GM12878 (cell line): ENCODE measurements at regions not wholly inside any gene's neighbourhood (a gene's known extent, or its start where the extent isn't known, plus 50 kb on each side); places are given as distances from the start of the nearest gene placed in this dataset.

ENCODE experiments used
- ATAC-seq: fragments of 200-7000 bp; cut with Tn5 transposase; 3 replicates; pipeline ENCODE4 v1.9.1; 2020; ENCODE audit warnings: mild to moderate bottlenecking, moderate library complexity
- BruUV-seq: library from RNA; stranded (reverse); fragments of 400-500 nt; replicated peaks from 2 replicates; lab custom pipeline; 2021; lab: Mats Ljungman, UMichigan
- CTCF ChIA-PET: fragments of 300-600 bp; sonication (Branson Sonifier 250); formaldehyde crosslinking; extraction: SDS; loops from one replicate; lab custom pipeline; 2021; ENCODE audit warnings: inconsistent platforms; lab: Yijun Ruan, JAX
- POLR2A ChIA-PET: fragments of 350-600 bp; formaldehyde crosslinking; extraction: SDS; loops from one replicate; lab custom pipeline; 2021; ENCODE audit warnings: inconsistent platforms; lab: Charles Lee
- RAD21 ChIA-PET: fragments of 300-600 bp; sonication (Branson Sonifier 250); formaldehyde crosslinking; loops from one replicate; lab custom pipeline; 2023; ENCODE audit warnings: antibody characterized with exemption; ENCODE audit not compliant: unreplicated experiment; lab: Charles Lee
- SMC1A ChIA-PET: fragments of 300-600 bp; sonication (Branson Sonifier 250); formaldehyde crosslinking; loops from one replicate; lab custom pipeline; 2023; ENCODE audit not compliant: unreplicated experiment, uncharacterized antibody; lab: Charles Lee
- DNase-seq: peaks from one replicate; pipeline ENCODE4 v3.0.0-alpha.2; 2011; ENCODE audit warnings: low read depth, low spot score
- FAIRE-seq: peaks from 3 replicates; lab custom pipeline; 2011; peaks lifted over from hg19 to GRCh38; lab: Jason Lieb, UNC
- H2AFZ ChIP-seq: 2 replicates; pipeline ENCODE4 v1.6.0; 2011; ENCODE audit warnings: low read depth, low read length, control low read depth; ENCODE audit not compliant: control insufficient read depth
- H3K27ac ChIP-seq: 2 replicates; pipeline ENCODE4 v1.5.1; 2011; ENCODE audit warnings: control low read depth; ENCODE audit not compliant: control insufficient read depth, insufficient read depth
- H3K27me3 ChIP-seq, 2 experiments: replicated peaks in 1 of 2; 2 replicates each; pipeline versions ENCODE4 v1.6.0 to v1.6.1; 2011; ENCODE audit warnings: low read length in 1 of 2; ENCODE audit not compliant: control insufficient read depth in 2 of 2, insufficient read depth in 2 of 2
- H3K36me3 ChIP-seq, 2 experiments: 2 replicates each; pipeline ENCODE4 v1.5.1; 2011; ENCODE audit warnings: low read length in 1 of 2; ENCODE audit not compliant: control insufficient read depth in 2 of 2, insufficient read depth in 2 of 2
- H3K4me1 ChIP-seq: 2 replicates; pipeline ENCODE4 v1.6.1; 2011; ENCODE audit warnings: mild to moderate bottlenecking, low read length, moderate library complexity, mixed read lengths; ENCODE audit not compliant: control insufficient read depth, insufficient read depth
- H3K4me2 ChIP-seq: 2 replicates; pipeline ENCODE4 v1.6.0; 2011; ENCODE audit warnings: control low read depth; ENCODE audit not compliant: control insufficient read depth, insufficient read depth
- H3K4me3 ChIP-seq: fragments of 200-600 bp; sonication (generic); 2 replicates; pipeline ENCODE4 v1.5.1; 2016
- H3K79me2 ChIP-seq: 2 replicates; pipeline ENCODE4 v1.6.0; 2011; ENCODE audit warnings: low read length; ENCODE audit not compliant: control insufficient read depth, insufficient read depth
- H3K9ac ChIP-seq: 2 replicates; pipeline ENCODE4 v1.8.0; 2011; ENCODE audit warnings: low read length, control low read depth, mixed read lengths; ENCODE audit not compliant: control insufficient read depth, insufficient read depth
- H3K9me3 ChIP-seq: replicated peaks from 3 replicates; pipeline ENCODE4 v1.5.1; 2011; ENCODE audit warnings: mild to moderate bottlenecking, low read length; ENCODE audit not compliant: control insufficient read depth, insufficient read depth
- H4K20me1 ChIP-seq: 2 replicates; pipeline ENCODE4 v1.6.0; 2011; ENCODE audit not compliant: control insufficient read depth, insufficient read depth
- ASH2L ChIP-seq: fragments of 300-600, 200-600 bp; sonication (generic); IDR thresholded peaks from 2 replicates; pipeline ENCODE4 v1.6.1; 2017; ENCODE audit warnings: low read depth, mild to moderate bottlenecking, borderline replicate concordance
- BRCA1 ChIP-seq: IDR thresholded peaks from 2 replicates; pipeline ENCODE4 v1.6.1; 2011; ENCODE audit warnings: low read depth, low read length, improper control_type of control experiment
- CREB1 ChIP-seq: IDR thresholded peaks from 2 replicates; pipeline ENCODE4 v1.6.1; 2012; ENCODE audit warnings: low read depth, mild to moderate bottlenecking, inconsistent platforms
- CUX1 ChIP-seq: IDR thresholded peaks from 2 replicates; pipeline ENCODE4 v1.6.1; 2012; ENCODE audit warnings: improper control_type of control experiment, low read depth, low read length; ENCODE audit not compliant: insufficient replicate concordance
- IRF3 ChIP-seq: fragments of 450-650 bp; IDR thresholded peaks from 2 replicates; pipeline ENCODE4 v1.6.1; 2014; ENCODE audit warnings: mild to moderate bottlenecking
- NR2F1 ChIP-seq: fragments of 450-650 bp; conservative IDR thresholded peaks from 2 replicates; pipeline ENCODE4 v1.6.1; 2017; ENCODE audit warnings: mild to moderate bottlenecking
- RB1 ChIP-seq: fragments of 450-650 bp; formaldehyde crosslinking; IDR thresholded peaks from 2 replicates; pipeline ENCODE4 v1.6.1; 2017; ENCODE audit warnings: mild to moderate bottlenecking, borderline replicate concordance
- SREBF1 ChIP-seq: IDR thresholded peaks from 2 replicates; pipeline ENCODE4 v1.6.1; 2012; ENCODE audit warnings: mild to moderate bottlenecking, low read length
- ZNF207 ChIP-seq: fragments of 450-650 bp; IDR thresholded peaks from 2 replicates; pipeline ENCODE4 v1.6.1; 2014; ENCODE audit warnings: antibody characterized with exemption, mild to moderate bottlenecking, borderline replicate concordance
- ZSCAN29 ChIP-seq: fragments of 450-650 bp; IDR thresholded peaks from 2 replicates; pipeline ENCODE4 v1.6.1; 2017; ENCODE audit warnings: mild to moderate bottlenecking, moderate library complexity
- WGBS: methylation state at CpG from one replicate; pipeline ENCODE4 v1.1.6; 2016; ENCODE audit warnings: low lambda C conversion rate; ENCODE audit not compliant: insufficient replicate concordance, insufficient coverage; ENCODE audit errors: missing lambda C conversion rate; 5-methylcytosine and 5-hydroxymethylcytosine counted together
- in situ Hi-C: fragments of 300-500 bp; cut with MboI; formaldehyde crosslinking; loops from 9 replicates; pipeline ENCODE4 v1.14.3; 2018; ENCODE audit warnings: mixed read lengths
- intact Hi-C: fragments of 100-400 bp; cut with micrococcal nuclease; formaldehyde crosslinking; loops from one replicate; pipeline ENCODE4 v1.14.2; 2022; ENCODE audit not compliant: unreplicated experiment
- TF ChIP-seq, protein P1 (sequence below): fragments of 450-650 bp; IDR thresholded peaks from 2 replicates; pipeline ENCODE4 v1.6.1; 2018; ENCODE audit warnings: borderline replicate concordance, mild to moderate bottlenecking; ENCODE audit not compliant: partially characterized antibody
- TF ChIP-seq, protein P2 (sequence below): fragments of 450-650 bp; conservative IDR thresholded peaks from 2 replicates; pipeline ENCODE4 v1.6.1; 2017; ENCODE audit warnings: mild to moderate bottlenecking, moderate library complexity

DNA sequence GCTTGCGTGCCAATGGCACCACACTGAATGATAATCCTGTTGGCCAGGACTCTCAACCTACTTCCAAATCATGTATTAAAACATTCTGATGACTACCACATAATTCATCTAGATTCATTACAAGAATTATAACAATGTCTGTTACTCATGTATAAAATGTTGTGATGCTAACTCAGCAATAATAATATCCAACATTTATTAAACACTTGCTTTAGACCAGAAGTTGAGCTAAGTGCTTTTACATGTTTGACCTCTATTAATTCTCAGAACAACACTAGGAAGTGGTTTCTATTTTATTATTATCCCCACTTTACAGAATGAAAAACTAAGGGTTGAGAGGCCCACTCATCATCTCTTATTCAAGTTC is 178.4 kb downstream of the LNPK start:
- DNase-seq: no peak
- in situ Hi-C loops (no loop called here), intact Hi-C loops (no loop called here)
- RAD21 ChIA-PET: no interaction called here
- H3K4me3 ChIP-seq: no peak overlapping the region
- no peak overlapping the region for H3K4me2 ChIP-seq
- BruUV-seq: no TSS peak
- H3K79me2 ChIP-seq: no peaks in the 10 kb centered on the region
- H3K9ac ChIP-seq: no peak overlapping the region
- H3K27me3 ChIP-seq: no peaks in the 10 kb centered on the region
- SMC1A ChIA-PET: interaction anchor here (0.6 kb wide), 1 partner anchor 40 kb away, joined by 3 read pairs; no protein-coding TSS in a partner anchor
- H3K27ac ChIP-seq: no peak overlapping the region
- POLR2A ChIA-PET: no interaction called here
- CTCF ChIA-PET: no interaction called here
- no peaks in the 10 kb centered on the region for H3K36me3 ChIP-seq
- 100% methylated on average over 1 of the region's 1 CpG for WGBS
- ATAC-seq: no peak
- no peaks in the 10 kb centered on the region for H3K4me1 ChIP-seq
- no peak overlapping the region for H2AFZ ChIP-seq
- no peaks in the 10 kb centered on the region for H4K20me1 ChIP-seq
- no peak for FAIRE-seq
- H3K9me3 ChIP-seq: no peaks in the 10 kb centered on the region
- TF ChIP-seq, protein P1, sequence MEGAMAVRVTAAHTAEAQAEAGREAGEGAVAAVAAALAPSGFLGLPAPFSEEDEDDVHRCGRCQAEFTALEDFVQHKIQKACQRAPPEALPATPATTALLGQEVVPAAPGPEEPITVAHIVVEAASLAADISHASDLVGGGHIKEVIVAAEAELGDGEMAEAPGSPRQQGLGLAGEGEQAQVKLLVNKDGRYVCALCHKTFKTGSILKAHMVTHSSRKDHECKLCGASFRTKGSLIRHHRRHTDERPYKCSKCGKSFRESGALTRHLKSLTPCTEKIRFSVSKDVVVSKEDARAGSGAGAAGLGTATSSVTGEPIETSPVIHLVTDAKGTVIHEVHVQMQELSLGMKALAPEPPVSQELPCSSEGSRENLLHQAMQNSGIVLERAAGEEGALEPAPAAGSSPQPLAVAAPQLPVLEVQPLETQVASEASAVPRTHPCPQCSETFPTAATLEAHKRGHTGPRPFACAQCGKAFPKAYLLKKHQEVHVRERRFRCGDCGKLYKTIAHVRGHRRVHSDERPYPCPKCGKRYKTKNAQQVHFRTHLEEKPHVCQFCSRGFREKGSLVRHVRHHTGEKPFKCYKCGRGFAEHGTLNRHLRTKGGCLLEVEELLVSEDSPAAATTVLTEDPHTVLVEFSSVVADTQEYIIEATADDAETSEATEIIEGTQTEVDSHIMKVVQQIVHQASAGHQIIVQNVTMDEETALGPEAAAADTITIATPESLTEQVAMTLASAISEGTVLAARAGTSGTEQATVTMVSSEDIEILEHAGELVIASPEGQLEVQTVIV: no peak
- TF ChIP-seq CREB1 (no peak), ASH2L (no peak), ZNF207 (no peak), RB1 (no peak), BRCA1 (no peak), IRF3 (no peak), NR2F1 (no peak), SREBF1 (no peak), ZSCAN29 (no peak), CUX1 (no peak)
- TF ChIP-seq, protein P2, sequence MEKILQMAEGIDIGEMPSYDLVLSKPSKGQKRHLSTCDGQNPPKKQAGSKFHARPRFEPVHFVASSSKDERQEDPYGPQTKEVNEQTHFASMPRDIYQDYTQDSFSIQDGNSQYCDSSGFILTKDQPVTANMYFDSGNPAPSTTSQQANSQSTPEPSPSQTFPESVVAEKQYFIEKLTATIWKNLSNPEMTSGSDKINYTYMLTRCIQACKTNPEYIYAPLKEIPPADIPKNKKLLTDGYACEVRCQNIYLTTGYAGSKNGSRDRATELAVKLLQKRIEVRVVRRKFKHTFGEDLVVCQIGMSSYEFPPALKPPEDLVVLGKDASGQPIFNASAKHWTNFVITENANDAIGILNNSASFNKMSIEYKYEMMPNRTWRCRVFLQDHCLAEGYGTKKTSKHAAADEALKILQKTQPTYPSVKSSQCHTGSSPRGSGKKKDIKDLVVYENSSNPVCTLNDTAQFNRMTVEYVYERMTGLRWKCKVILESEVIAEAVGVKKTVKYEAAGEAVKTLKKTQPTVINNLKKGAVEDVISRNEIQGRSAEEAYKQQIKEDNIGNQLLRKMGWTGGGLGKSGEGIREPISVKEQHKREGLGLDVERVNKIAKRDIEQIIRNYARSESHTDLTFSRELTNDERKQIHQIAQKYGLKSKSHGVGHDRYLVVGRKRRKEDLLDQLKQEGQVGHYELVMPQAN: no peak
